NCI-H526 (cell line): ENCODE measurements at regions not wholly inside any gene's neighbourhood (a gene's known extent, or its start where the extent isn't known, plus 50 kb on each side); places are given as distances from the start of the nearest gene placed in this dataset.
"Not testable (repeated sequence)": the region's sequence is repeated elsewhere in the genome, so short reads cannot be mapped to it uniquely, and the experiment has no call there.

ENCODE experiments used
- DNase-seq, 2 experiments: peaks; one replicate each; lab custom pipeline; 2025; lab: John Stamatoyannopoulos, UW

DNA sequence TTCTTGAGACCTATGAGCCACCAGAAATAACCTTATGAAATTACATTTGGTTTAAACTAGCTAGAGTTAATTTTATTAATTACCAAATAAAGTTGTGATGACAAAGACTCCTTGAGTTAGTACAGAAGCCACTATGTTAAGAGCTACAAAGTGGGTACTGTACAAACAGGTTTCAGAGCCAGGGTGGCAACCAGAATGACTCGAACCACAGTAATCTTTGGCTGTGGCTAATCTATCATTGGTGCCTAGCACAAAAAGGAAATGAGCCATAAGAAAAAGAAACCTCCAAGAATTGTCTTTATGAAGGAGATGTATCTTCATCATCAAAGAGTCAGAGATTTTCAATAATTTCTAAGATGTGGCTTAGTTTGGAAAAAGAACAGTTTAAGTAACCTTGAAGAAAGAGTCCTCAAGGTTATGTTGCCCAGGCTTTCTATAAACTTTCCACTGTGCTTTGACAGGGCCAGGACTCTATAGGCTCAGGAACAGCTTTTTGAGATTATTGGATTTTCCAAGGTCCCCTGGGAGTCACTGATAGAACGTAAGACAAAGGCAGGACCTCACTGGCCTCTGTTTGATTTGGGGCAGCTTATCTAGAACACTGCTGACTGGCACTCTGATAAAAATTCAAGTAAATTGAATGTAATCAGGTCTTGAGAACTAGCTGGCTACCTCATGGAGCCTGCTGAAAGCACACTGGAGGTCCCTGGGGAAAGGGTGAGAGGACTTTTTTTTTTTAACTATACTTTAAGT, 777.7 kb downstream of the STIM2 start:
- no peak for DNase-seq

DNA sequence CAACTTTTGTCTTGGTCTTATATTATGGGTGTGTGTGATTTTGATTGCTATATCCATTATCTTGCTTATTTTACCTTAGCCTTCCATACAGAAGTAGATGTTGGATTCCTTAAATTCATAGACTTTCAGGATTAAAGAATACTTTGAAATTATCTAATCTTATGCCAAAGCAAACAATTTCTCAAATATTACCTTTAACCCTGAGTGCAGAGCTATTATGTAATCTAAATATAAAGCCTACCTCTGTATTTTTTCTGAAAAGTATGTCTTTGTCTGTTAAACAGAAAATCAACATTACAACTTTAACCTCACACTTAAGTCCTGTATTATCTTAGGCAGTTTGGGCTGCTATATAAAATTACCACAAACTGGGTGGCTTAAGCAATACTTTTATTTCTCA, 782.5 kb downstream of the STIM2 start:
- DNase-seq: no peak

DNA sequence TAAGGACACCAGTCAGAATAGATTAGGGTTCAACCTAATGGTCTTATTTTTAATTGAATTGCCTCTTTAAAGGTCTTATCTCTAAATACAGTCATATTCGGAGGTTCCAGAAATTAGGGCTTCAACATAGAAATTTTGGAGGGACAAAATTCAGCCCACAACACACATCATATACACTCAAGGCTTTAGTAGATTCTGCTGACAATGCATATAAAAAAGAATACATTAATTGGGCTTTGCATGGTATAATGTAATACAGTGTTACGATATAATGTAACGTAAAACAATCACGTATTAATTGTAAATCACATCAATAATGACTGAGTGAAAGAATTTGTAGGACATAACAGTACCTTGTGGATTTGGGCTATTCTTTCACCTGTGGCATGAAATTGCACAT, 787.8 kb downstream of the STIM2 start:
- DNase-seq: no peak

DNA sequence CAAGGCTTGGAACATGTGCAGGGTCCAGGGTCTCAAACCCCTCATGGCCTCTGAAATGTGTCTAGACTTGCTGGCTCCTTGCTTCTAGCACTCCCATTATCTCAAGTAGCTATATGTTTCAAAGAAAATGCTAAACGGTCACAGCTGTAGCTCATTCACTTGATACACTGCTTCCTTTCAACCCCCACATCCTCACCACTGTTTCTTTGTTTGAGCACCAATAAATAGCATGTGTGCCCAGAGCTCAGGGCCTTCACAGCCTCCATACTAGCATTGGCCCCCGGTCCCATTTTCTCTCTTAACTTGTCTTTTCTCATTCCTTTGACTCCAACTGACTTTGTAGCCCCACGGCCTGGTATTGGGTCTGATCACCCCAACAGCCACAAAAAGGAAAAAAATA, 801.8 kb downstream of the STIM2 start:
- DNase-seq: no peak

DNA sequence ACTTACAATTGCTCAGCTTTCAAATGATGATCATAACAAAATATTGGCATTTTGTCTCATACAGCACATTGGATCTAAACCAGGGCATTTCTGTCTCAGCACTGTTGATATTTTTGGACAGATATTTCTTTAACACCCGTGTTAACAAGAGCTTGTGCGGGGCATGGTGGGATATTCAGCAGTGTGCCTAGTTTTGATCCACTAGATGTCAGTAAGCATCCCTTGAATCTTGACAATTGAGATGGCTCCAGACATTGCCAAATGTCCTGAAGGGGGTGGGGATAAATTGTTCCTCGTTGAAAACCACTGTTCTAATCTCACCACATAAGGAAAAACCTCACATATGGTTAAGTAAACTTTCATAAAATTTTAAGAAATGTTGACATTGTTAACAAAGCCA, 806.3 kb downstream of the STIM2 start:
- peak in 1 of 2 experiments; percentile 5 for DNase-seq

DNA sequence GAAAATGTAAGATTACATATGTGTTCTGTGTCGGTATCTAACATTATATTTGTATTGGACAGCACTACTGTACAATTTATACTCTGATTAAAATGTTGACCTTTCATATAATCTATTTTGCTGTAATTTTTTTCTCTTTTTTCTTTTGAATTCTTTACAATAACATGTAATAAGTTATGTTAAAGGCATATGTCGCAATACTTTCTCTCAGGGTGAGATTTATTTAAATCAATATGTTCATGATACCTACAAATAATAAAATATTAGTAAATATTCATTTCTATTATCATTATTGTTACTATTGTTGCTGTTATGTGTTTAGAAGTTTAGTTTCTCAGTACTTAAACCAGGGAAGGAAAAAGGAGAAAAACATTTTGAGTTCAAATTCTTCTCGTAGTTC, 807.4 kb downstream of the STIM2 start:
- no peak for DNase-seq

DNA sequence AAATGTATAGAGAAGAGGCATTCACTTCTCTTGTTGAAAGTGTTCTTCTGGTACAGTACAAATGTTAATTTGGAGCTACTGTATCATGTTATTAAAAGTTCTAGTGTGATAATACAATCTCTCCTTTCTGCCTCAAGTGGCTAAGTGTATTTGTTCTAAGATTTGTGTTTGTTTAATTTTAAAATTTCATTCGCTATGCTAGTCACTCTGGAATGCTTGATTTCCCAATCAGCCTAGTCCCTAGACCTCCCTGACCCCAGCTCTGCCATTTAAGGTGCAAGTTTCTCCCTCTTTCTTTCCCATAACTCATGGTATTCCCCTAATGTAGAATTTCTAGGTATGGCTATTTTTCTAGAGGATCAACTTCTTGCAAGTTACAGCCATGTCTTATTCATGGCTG, 817.4 kb downstream of the STIM2 start:
- no peak for DNase-seq

DNA sequence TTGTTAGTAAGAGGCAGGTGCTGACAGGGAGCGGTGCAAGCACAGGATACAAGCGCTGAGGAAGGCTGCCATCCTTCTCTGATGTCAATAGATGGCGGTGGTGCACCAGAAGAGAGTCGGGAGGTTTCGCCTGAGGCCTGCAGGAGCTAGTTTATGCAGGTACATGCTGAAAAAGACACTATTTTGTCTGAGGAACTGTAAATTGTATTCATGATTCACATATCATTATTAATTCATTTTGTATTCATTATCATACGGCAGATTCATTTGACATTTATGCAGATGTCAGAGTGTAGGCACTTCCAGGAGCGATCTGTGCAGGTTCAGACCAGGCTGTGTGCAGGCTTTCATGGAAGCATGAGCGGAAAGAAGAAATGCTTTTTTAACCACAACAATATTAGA, 824.0 kb downstream of the STIM2 start:
- DNase-seq: peak; percentile 32 to 68

DNA sequence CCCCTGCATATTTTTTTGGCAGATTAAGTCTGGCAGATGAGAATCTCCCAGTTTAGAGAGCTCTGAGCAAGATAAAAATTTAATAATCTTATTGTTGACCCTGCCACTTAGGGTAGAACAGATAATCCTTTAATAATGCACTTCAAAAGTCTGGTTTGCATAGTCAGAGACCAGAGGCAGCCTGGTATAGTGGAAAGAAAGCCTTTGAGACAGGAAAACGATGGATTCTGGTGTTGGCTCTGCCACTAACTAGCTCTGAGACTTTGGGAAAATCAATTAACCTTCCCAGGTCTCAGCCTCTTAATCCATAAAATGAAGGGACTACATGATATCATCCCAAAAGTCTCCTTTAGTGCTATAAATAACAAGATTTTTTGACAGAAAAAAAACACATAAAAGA, 824.5 kb downstream of the STIM2 start:
- DNase-seq: no peak

DNA sequence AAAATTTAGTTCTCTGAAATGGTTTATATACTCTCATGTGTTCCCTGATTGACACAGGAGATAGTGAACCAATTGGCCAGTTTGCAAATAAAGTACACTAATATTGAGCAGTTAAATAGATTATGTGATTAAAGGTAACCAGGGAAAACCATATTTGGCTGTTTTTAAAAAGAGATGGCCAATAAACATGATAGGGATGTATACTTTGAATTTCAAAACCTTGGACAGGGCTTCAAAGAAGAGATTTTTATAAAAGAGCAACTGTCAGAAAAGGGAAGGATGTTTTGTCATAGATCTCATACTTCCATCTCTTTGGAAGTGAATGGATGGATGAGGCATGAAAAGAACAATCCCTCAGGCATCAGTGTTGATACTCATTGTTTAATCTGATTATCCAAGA, 825.3 kb downstream of the STIM2 start:
- DNase-seq: no peak

DNA sequence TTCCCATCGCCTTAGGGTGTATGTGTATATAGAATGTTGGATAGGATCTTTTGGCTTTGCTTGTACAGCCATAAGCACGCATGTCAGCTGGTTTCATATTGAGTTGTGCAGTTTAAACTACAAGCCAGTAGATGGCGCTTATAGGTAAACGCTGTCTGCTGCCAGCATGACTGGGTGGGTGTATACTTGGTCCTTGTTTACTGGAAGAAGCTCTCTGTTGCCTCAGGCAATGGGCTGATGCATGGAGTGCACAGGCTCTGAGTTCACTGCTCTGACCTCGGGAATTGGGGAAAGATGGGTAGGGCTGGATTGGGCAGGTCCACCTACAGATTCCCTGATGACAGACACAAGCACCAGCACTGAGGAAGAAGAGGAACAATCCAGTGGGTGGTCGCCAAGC, 831.5 kb downstream of the STIM2 start:
- peak; percentile 6 to 32 for DNase-seq

DNA sequence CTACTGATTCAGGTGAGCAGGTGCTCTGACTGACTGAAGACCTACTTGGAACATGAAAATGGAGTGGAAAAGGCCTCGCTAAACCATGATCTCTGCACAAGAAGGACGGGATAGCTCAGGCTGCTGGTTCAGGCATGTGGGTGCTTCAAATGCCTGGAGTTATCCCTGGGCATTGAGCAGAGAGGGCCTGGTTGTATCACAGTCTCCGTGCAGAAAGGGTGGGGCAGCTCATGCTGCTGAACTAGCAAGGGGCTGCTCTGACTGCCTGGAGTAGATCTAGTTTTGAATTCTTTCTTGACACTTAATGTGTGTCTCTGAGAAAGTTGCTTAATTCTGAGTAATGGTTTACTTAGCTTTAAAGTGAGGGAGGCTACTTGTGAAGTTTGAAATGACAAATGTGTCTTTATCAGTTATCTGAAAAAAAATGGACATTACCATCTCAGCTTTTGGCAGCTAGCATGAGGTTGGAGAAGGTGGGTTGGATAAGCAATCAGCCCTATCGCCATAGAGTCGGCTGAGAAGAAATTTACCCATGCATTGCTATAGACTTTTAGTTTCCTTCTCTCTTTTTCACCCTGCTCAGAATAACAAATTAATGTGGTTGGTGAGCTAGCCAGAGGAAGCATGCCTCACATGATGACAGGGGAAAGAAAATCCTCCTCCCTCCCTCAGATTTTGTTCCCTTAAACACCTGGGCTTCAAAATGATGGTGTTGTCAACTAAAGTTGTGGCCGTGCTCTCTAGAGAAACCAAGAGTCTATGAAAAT, 832.4 kb downstream of the STIM2 start:
- no peak for DNase-seq

DNA sequence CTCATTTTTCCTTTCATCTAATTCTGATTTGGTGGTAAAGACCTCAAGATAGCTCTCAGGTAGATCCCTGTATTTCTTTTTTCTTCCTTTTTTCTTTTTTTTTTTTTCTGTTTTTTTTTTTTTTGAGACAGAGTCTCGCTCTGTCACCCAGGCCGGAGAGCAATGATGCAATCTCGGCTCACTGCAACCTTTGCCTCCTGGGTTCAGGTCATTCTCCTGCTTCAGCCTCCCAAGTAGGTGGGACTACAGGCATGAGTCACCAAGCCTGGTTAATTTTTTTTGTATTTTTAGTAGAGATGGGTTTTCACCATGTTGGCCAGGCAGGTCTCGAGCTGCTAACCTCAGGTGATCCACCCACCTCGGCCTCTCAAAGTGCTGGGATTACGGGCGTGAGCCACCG, 835.6 kb downstream of the STIM2 start:
- not testable (repeated sequence) for DNase-seq

DNA sequence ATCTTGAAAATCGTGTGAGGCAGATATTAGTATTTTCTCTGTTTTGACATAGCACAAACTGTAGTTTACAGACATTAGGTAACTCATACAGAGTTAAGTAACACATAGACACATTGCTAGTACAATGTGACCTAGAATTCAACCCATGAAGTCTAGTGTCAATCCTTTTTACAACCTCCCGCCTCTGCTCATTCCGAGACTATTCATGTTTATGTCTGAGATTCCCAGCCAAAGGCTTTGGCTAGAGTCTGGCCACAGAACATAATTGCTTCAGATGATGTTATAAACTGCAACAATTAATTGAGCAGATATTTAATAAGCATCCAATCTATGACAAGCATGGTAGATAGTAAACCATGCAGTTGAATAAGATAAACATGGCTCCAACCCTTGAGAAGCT, 841.0 kb downstream of the STIM2 start:
- DNase-seq: no peak

DNA sequence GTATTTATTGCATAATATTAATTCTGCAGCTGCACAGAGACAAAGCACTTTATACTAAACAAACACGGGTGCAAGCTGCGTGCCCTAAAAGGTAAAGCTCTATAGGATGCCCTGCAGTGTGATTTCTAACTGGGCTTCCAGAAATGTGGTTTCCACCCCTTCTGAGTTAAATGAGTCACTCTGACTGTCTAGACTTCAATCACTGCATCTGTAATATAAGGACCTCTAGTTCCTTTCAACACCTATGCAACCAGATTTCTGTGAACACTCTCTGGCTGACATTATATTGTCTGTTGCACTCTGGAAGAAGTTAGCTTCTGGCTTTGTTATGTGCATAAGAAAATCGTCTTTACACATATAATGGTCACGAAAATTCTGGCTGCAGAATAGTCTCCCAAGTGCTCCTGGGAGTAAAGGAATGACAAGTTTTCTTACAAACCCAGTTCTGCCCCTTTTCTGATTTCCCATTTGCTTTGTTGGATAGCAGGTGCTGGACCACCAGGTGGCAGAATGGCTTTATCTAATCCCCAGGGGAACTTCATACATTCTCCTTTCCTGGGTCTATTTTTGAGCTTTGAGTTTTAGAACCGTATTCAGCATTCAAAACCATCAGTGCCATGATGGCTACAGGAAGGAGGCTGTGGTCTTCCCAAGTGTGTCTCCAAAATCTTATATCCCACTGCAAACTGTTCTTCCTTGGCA, 842.2 kb downstream of the STIM2 start:
- peak in 1 of 2 experiments; percentile 2 for DNase-seq

DNA sequence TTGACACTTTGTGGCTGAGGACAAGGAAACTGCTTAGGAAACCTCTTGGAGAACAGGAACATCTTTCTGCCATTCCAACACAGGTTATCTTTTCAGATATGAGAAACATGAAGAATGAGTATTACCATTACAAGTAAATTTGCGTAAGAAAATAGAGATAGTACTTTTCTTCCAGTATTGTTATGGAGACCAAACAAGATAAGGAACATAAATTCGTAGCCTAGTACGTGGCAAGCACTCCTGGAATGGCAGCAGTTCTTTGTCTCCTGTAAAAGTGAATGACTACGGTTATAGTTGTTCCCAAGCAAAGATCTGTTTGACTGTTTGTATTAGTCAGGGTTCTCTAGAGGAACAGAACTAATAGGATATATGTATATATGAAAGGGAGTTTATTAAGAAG, 843.1 kb downstream of the STIM2 start:
- no peak for DNase-seq

DNA sequence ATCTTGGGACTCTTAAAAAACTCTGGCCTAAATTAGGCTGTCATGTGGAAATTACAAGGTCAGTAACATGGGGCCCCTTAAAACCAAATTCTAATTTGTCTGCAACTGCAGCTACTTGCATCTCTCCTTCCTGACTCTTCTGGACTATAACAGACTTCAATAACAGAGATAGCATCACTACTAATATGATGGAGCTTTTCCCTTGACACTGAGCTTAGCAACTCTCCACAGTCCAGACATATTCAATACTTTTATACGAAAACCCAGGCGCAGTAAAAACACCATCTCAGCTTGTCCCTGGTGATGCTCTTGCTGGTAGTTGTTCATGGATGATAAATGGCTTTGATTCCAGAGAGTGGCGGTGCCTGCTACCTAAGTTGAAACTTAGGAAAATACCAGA, 850.4 kb downstream of the STIM2 start:
- DNase-seq: no peak

DNA sequence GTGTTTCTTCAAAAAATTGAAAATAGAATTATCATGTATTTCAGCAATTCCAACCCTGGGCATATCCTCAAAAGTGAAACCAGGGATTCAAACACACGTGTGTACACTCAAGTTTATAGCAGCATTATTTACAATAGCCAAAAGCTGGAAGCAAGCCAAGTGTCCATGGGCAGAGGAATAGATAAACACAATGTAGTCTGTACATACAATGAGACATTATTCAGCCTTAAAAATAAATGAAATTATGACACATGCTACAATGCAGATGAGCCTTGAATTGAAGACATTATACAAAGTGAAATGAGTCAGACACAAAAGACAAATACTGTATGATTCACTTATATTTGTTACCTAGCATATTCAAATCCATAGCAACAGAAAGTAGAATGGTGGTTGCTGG, 853.4 kb downstream of the STIM2 start:
- no peak for DNase-seq

DNA sequence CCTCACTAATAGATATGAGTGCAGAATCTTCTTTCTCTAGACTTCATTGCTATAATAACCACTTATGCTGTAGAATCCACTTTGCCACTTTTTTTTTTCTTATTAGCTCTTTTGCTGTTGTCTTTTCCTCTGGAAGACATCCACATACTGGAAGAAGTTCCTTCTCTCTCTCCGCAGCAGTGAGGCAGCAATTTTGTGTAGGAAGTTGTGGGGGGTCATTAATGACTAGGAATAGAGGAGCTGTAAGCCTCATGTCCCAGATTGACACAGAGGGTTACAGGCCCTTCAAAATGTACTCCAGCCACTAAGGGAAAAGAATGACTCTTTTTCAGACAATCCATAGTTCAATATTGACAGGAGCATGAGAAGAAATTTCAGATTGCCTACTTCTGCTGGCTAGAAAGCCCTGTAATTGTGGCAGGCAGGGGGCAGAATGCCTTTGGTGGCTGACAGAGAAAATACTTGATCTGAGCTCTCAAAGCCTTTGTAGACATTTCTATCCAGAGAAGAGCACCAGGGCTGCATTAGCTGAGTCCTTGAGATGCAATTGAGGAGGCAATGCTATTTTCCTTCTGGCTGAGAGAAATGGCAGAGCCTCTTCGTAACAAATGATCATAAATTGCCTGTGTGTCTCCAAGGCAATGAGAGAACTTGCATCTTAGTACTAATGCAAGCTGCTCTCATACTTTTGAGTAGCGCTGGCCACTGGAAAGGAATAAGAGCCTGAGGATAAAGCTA, 856.2 kb downstream of the STIM2 start:
- DNase-seq: no peak

DNA sequence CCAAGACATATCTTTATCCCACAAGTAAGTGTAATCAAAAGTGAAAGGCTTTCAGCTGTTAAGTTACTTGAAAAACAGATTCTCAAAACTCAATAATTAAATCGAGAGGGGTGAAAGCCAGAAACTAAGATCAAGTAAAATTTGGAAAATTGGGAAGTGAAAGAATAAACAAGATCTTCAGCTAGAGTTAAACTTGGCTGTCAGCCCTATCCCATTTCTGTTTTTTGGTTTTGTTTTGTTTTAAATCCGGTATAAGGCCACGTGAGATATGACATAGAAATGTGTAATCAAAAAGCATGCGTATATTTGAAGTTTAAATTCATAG, 856.8 kb downstream of the STIM2 start:
- DNase-seq: no peak

DNA sequence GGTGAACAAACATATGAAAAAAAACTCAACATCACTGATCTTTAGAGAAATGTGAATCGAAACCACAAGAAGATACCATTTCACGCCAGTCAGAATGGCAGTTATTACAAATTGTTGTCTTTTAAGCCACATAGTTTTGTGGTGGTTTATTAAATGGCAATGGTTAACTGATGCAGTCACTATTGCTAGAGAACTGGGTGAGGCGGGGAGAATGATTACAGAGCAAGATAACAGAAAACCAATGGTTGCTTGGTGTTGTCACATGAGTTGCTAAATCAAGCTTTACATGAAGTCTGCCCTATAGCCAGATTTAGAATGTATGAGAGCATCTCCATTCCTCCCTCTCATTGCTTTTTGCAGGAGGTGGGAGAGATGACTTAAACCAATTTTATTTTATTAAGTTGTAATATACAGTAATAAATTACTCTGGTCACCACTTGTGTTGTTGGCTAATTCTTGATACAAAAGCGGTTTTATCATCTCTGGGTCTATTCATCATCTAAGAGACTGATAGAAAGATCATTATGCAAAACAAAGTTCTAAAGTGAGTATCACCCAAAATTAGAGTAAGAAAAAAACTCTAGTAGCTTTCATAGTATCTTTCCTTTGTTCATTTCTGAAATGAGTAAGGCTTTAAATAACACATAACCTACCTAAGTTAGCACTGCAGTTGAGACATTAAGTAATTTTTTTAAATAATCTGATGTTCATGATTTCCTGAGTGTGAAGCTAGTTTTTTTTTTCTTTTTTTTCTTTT, 859.5 kb downstream of the STIM2 start:
- no peak for DNase-seq

DNA sequence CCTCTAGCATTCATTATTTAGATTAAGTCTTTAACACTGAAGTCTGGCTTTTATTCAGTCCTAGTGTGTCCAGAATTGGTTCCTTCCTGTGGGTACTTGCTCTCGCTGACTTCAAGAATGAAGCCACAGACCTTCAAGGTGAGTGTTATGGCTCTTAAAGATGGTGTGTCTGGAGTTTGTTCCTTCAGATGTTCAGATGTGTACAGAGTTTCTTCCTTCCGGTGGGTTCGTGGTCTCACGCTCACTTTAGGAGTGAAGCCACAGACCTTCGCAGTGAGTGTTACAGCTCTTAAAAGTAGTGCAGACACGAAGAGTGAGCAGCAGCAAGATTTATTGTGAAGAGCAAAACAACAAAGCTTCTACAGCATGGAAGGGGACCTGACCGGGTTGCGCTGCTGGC, 860.6 kb downstream of the STIM2 start:
- DNase-seq: no peak
